Prostate gland (tissue), 2 donors: ENCODE measurements at regions not wholly inside any gene's neighbourhood (a gene's known extent, or its start where the extent isn't known, plus 50 kb on each side); places are given as distances from the start of the nearest gene placed in this dataset.

Experiments
- POLR2A ChIP-seq: fragments of 450-650 bp; IDR thresholded peaks from one replicate; pipeline ENCODE4 v1.6.1; 2016; ENCODE audit warnings: antibody characterized with exemption, mild to moderate bottlenecking
- POLR2AphosphoS5 ChIP-seq: sonication (generic); formaldehyde crosslinking; IDR thresholded peaks from one replicate; pipeline ENCODE4 v1.6.1; 2017; ENCODE audit warnings: antibody characterized with exemption
- TF ChIP-seq, protein P1 (sequence below), 4 experiments: fragments of 200-600 bp in 2 of 4; fragments of 450-650 bp in 2 of 4; sonication (generic) in 2 of 4; IDR thresholded peaks; 1 replicate in 3 of 4; 2 replicates in 1 of 4; pipeline ENCODE4 v1.5.1; 2016 to 2019; ENCODE audit warnings: antibody characterized with exemption in 4 of 4, mild to moderate bottlenecking in 2 of 4, moderate library complexity in 2 of 4

DNA sequence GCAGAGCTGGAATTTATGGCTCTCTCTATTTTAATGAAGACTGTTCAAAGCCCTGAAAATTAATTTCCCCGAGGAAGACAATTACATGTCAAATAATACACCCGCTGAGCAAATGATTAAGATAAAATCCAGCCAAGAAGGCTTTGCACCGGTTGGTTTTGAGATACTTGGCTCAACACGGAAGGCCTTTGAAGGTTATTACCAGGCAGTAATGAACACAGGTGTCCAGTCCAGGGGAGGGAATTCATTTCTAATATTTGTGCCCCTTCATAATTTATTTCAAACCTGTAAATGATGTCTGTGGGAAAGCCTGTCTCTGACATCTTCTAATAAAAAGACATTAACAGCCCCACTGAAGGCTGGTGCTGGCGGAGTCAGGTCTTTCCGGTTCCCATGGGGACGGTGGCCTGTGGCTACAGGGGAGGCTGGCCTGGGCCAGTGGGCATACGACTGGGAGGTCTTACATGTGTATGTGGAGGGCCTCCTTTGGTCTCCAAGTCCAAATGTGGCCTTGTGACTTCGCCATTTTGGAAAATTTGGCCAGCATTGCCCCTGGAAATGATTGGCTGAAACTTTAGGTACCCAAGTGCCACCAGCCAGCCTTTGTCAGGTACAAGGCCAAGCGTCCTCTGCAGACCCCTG is 49.9 kb upstream of the IQSEC1 start:
- TF ChIP-seq, protein P1, sequence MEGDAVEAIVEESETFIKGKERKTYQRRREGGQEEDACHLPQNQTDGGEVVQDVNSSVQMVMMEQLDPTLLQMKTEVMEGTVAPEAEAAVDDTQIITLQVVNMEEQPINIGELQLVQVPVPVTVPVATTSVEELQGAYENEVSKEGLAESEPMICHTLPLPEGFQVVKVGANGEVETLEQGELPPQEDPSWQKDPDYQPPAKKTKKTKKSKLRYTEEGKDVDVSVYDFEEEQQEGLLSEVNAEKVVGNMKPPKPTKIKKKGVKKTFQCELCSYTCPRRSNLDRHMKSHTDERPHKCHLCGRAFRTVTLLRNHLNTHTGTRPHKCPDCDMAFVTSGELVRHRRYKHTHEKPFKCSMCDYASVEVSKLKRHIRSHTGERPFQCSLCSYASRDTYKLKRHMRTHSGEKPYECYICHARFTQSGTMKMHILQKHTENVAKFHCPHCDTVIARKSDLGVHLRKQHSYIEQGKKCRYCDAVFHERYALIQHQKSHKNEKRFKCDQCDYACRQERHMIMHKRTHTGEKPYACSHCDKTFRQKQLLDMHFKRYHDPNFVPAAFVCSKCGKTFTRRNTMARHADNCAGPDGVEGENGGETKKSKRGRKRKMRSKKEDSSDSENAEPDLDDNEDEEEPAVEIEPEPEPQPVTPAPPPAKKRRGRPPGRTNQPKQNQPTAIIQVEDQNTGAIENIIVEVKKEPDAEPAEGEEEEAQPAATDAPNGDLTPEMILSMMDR (IDR thresholded peaks at IDR 0.05), result no peak
- TF ChIP-seq POLR2A (no peak), POLR2AphosphoS5 (no peak)
